Vagina (tissue), 2 donors: ENCODE measurements at regions not wholly inside any gene's neighbourhood (a gene's known extent, or its start where the extent isn't known, plus 50 kb on each side); places are given as distances from the start of the nearest gene placed in this dataset.

Experiments used
- DNase-seq, 2 donors: peaks; one replicate each; pipeline ENCODE4 v3.0.0-alpha.2; 2017; ENCODE audit errors: extremely low spot score in 2 of 2
- H3K27ac ChIP-seq: fragments of 200-600 bp; sonication (generic); one replicate; pipeline ENCODE4 v1.5.1; 2019
- H3K27me3 ChIP-seq: fragments of 200-600 bp; sonication (generic); one replicate; pipeline ENCODE4 v1.5.1; 2019
- H3K36me3 ChIP-seq, 2 donors: fragments of 200-600 bp; sonication (generic); one replicate each; pipeline ENCODE4 v1.5.1; 2017 to 2019
- H3K4me1 ChIP-seq: fragments of 200-600 bp; sonication (generic); one replicate; pipeline ENCODE4 v1.5.1; 2019
- H3K4me3 ChIP-seq, 2 donors: fragments of 200-600 bp; sonication (generic); 1 replicate in 1 of 2; 2 replicates in 1 of 2; pipeline ENCODE4 v1.5.1; 2016 to 2019
- H3K9me3 ChIP-seq: fragments of 200-600 bp; sonication (generic); one replicate; pipeline ENCODE4 v1.5.1; 2019
- CTCF ChIP-seq, 3 experiments: fragments of 450-650 bp in 2 of 3; fragments of 200-600 bp in 1 of 3; sonication (generic) in 1 of 3; IDR thresholded peaks; one replicate each; pipeline ENCODE4 v1.5.1; 2017 to 2019; ENCODE audit warnings: antibody characterized with exemption in 3 of 3, mild to moderate bottlenecking in 2 of 3, moderate library complexity in 2 of 3
- POLR2A ChIP-seq, 2 donors: fragments of 450-650 bp; IDR thresholded peaks; one replicate each; pipeline ENCODE4 v1.6.1; 2017; ENCODE audit warnings: antibody characterized with exemption in 2 of 2, mild to moderate bottlenecking in 2 of 2, moderate library complexity in 2 of 2
- POLR2AphosphoS5 ChIP-seq, 2 donors: sonication (generic); formaldehyde crosslinking; IDR thresholded peaks; one replicate each; pipeline ENCODE4 v1.9.0; 2017; ENCODE audit warnings: antibody characterized with exemption in 2 of 2, mild to moderate bottlenecking in 2 of 2, low read depth in 1 of 2; ENCODE audit not compliant: insufficient read depth in 1 of 2
- intact Hi-C: fragments of 100-400 bp; cut with DNase I; formaldehyde crosslinking; loops from one replicate; pipeline ENCODE4 v1.15.1; 2023

- H3K27me3 ChIP-seq, result no peaks in the 10 kb centered on the region
- no peak for DNase-seq
- no peak overlapping the region for H3K4me3 ChIP-seq
- TF ChIP-seq CTCF (IDR thresholded peaks at IDR 0.05) (no peak), POLR2AphosphoS5 (IDR thresholded peaks at IDR 0.05; ENCODE audit: insufficient read depth in 1 of 2, low read depth in 1 of 2) (no peak), POLR2A (IDR thresholded peaks at IDR 0.05) (no peak)
- no peaks in the 10 kb centered on the region for H3K36me3 ChIP-seq
- H3K27ac ChIP-seq, result no peak overlapping the region
- no peaks in the 10 kb centered on the region for H3K4me1 ChIP-seq
- intact Hi-C loops, result no loop called here
- H3K9me3 ChIP-seq, result no peaks in the 10 kb centered on the region
Observed at GRCh38 chr5:85814596-85814995, 803.1 kb upstream of the COX7C start.

DNA sequence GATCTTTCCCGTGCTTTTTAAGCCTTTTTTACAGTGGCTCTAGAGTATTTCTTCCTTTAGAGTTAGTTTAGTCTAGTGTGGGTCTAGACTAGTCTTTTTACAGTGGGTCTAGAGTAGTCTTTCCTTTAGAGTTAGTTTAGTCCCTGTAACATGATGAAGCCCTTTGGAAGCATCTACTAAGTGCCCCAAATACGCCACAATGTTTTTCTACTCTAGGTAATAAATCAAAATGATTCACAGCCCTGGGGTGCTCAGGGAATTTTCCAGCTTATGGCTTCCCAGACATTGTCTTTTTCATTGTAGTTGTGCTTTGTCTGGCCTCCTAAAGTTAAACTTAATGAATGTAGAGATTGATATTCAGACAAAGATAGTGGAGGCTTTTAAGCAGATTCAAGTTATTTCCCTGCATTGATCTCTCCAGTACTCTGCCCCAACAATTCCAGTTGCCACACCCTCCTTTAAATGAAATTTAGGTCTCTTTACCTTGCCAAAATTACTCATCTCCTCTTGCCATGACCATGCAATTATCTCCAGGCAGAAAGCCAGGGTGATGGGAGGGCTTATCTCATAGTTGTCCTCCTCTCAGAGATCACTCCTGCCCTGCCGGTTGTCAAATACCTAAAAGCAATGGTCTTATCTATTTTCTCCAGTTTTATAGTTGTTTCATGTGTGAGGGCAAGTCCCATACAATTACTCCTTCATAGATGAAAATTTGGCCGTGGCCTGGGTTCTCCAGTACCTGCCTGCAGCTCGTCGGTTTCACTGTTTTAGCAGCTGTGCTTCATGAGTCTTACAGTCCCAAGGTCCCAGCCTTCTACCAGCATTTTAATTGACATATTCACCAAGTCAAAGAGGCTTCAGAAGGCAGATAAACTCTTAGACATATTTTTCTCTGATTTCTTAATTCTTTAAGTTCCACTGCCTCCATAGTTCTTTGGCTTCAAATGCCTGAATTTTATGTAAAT lies 794.0 kb upstream of the COX7C start:
- intact Hi-C loops, result no loop called here
- Histone ChIP-seq H3K9me3 (no peaks in the 10 kb centered on the region), H3K4me3 (no peak overlapping the region), H3K36me3 (no peaks in the 10 kb centered on the region), H3K27me3 (no peaks in the 10 kb centered on the region), H3K4me1 (no peaks in the 10 kb centered on the region), H3K27ac (no peak overlapping the region)
- no peak for TF ChIP-seq POLR2A (IDR thresholded peaks at IDR 0.05)
- TF ChIP-seq POLR2AphosphoS5 (IDR thresholded peaks at IDR 0.05; ENCODE audit: insufficient read depth in 1 of 2, low read depth in 1 of 2), result no peak
- no peak for TF ChIP-seq CTCF (IDR thresholded peaks at IDR 0.05)
- DNase-seq, result no peak

GRCh38 chr5:85838781-85839180 lies 779.0 kb upstream of the COX7C start:
- DNase-seq, result no peak
- intact Hi-C loops, result no loop called here
- Histone ChIP-seq H3K4me1 (no peaks in the 10 kb centered on the region), H3K36me3 (no peaks in the 10 kb centered on the region), H3K27me3 (no peaks in the 10 kb centered on the region), H3K4me3 (no peak overlapping the region), H3K27ac (no peak overlapping the region), H3K9me3 (no peaks in the 10 kb centered on the region)
- no peak for TF ChIP-seq CTCF (IDR thresholded peaks at IDR 0.05)
- no peak for TF ChIP-seq POLR2AphosphoS5 (IDR thresholded peaks at IDR 0.05; ENCODE audit: insufficient read depth in 1 of 2, low read depth in 1 of 2)
- TF ChIP-seq POLR2A (IDR thresholded peaks at IDR 0.05), result no peak

DNA sequence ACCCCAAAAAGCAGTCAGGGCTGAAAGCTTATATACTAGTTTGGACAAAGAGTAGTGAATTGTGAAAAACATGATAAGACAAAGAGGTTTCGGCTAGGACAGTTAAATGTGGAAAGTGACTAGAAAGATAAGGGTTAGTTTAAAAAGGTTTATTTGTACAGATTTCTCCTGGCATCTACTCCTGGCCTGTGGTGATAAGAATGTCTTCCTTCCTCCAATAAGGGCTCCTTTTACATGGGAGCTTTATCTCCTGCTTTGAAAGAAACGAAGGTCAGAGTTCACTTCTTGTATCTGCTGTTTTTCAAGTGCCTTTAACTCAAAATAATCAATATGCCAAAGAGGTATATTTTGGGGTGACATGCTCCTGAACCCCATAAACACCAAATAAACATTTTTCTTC lies 776.1 kb upstream of the COX7C start:
- no peaks in the 10 kb centered on the region for H3K9me3 ChIP-seq
- DNase-seq, result no peak
- H3K4me3 ChIP-seq, result no peak overlapping the region
- H3K27ac ChIP-seq, result no peak overlapping the region
- TF ChIP-seq POLR2AphosphoS5 (IDR thresholded peaks at IDR 0.05; ENCODE audit: insufficient read depth in 1 of 2, low read depth in 1 of 2), result no peak
- TF ChIP-seq CTCF (IDR thresholded peaks at IDR 0.05), result no peak
- no peak for TF ChIP-seq POLR2A (IDR thresholded peaks at IDR 0.05)
- no peaks in the 10 kb centered on the region for H3K36me3 ChIP-seq
- intact Hi-C loops, result no loop called here
- no peaks in the 10 kb centered on the region for H3K4me1 ChIP-seq
- H3K27me3 ChIP-seq, result no peaks in the 10 kb centered on the region

- no peaks in the 10 kb centered on the region for H3K36me3 ChIP-seq
- H3K4me1 ChIP-seq, result no peaks in the 10 kb centered on the region
- no peak for TF ChIP-seq POLR2A (IDR thresholded peaks at IDR 0.05)
- no peak for TF ChIP-seq POLR2AphosphoS5 (IDR thresholded peaks at IDR 0.05; ENCODE audit: insufficient read depth in 1 of 2, low read depth in 1 of 2)
- no peak for TF ChIP-seq CTCF (IDR thresholded peaks at IDR 0.05)
- no peaks in the 10 kb centered on the region for H3K27me3 ChIP-seq
- intact Hi-C loops, result no loop called here
- no peak for DNase-seq
- no peaks in the 10 kb centered on the region for H3K9me3 ChIP-seq
- no peak overlapping the region for H3K4me3 ChIP-seq
- no peak overlapping the region for H3K27ac ChIP-seq
Observed at GRCh38 chr5:85843535-85843934, 774.2 kb upstream of the COX7C start.
